ENCODE measurements at regions not wholly inside any gene's neighbourhood (a gene's known extent, or its start where the extent isn't known, plus 50 kb on each side); places are given as distances from the start of the nearest gene placed in this dataset.

GRCh38 chr4:132003593-132003992 is 1145.5 kb upstream of the PCDH10 start:
- TF ChIP-seq GATA2 (IDR thresholded peaks at IDR 0.05; ENCODE audit: low read depth, low read length): no peak
- no peak for TF ChIP-seq GATA3 (IDR thresholded peaks at IDR 0.05; ENCODE audit: low read depth, low read length)

Measured in SH-SY5Y (cell line).